Fibroblast of skin of back (primary cell): ENCODE measurements at regions not wholly inside any gene's neighbourhood (a gene's known extent, or its start where the extent isn't known, plus 50 kb on each side); places are given as distances from the start of the nearest gene placed in this dataset.
"Not testable (repeated sequence)": the region's sequence is repeated elsewhere in the genome, so short reads cannot be mapped to it uniquely, and the experiment has no call there.

Experiments
- DNase-seq: peaks from one replicate; pipeline ENCODE4 v3.0.0-alpha.2; 2013

GRCh38 chr16:88230967-88231615, 151.7 kb upstream of the ZNF469 start:
- DNase-seq = not testable (repeated sequence)

GRCh38 chr16:88231839-88232238, 150.9 kb upstream of the ZNF469 start:
- not testable (repeated sequence) for DNase-seq

- not testable (repeated sequence) for DNase-seq
These were observed 150.1 kb upstream of the ZNF469 start for GRCh38 chr16:88232401-88233258.

- not testable (repeated sequence) for DNase-seq
These were observed 148.9 kb upstream of the ZNF469 start for GRCh38 chr16:88233621-88234420.

- DNase-seq = not testable (repeated sequence)
These were observed 148.1 kb upstream of the ZNF469 start for GRCh38 chr16:88234421-88235271.

- not testable (repeated sequence) for DNase-seq
These were observed 147.1 kb upstream of the ZNF469 start for GRCh38 chr16:88235691-88236090.

DNA sequence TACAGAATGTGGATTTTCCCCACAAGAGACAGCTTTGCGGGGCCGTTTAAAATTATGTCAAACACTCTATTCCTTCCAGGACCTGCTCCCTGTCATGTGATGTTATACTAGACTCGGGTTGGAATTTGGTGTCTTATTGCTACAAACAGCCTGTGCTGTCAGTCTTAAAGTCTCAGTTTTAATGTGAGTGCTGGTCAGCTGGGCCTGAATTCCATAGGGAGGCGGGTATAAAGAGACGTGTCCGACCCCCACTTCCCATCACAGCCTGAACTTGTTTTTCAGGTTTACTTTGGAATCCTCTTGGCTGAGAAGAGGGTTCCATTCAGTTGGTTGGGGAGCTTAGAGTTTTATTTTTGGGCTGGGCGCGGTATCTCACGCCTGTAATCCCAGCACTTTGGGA, 146.5 kb upstream of the ZNF469 start:
- DNase-seq = peak; percentile 44

- DNase-seq = not testable (repeated sequence)
These were observed 145.4 kb upstream of the ZNF469 start for GRCh38 chr16:88237314-88237713.

DNA sequence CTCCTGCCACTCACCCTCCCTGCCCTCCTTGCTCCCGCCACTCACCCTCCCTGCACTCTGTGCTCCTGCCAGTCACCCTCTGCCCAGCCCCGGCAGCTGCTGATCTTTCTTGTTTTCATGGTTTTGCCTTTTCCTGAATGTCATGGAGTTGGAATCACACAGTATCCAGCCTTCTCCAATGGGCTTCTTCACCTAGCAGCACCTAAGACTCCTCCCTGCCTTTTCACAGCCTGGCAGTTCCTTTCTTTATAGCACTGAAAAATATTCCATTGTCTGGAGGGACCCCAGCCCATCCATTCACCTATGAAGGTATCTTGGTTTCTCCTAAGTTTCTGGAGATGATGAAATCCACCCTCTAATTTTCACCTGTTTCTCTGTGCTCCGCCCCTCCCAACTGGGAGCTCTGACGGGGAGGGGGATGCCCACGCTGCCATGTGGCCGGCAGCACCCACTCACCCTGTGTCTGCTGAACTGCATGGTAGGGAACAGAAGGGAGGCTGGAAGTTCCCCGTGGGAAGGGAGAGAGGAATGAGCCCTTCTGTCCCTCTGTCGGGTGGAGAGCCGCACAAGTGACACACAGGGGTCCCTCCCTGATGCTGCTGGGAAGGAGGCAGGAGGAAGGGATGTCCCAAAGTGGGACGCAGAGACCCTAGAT, 144.9 kb upstream of the ZNF469 start:
- DNase-seq = not testable (repeated sequence)

DNA sequence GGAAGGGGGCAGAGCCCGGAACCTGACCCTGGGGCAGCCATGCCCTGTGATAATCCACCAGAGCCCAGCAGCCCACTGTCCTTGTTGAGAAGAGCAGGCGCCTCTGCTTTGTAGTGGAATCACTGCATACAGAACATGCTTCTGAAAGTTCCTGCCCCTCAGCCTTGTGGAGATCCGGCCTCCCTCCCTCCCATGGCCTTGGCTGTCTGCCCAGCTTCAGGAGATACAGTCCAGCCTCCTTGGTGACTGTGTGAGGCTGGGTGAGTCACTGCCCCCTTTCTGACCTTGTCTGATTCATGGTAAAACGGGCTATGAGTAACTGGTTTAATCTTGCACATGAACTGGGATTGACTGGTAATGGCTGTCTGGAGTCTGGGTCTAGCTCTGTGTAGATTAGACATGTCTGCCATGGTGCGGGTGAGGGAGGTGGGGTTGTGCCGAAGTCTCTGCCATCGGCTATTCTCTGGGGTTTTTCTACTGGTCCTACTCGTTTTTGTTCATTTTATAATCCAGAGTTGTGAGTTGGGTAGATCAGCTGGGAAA, 144.0 kb upstream of the ZNF469 start:
- peak; percentile 99 for DNase-seq

DNA sequence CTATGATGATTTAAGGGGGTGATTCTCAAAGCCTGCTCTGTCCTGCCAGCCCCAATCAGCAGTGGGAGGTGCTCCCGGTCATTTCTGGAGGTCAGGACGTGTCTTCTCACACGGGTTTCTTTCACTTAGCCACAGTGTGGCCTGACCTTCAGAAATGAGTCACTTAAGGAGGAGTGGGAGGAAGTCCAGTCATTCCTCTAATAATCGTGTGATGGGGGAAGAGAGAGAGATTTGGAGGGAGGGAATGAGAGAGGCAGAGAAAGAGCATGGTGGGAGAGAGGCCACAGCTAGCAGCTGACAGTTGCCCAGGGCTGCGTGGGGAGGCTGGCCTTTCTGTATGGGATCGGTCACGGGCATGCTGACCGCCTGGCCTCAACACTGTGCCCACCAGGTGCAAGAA, 142.6 kb upstream of the ZNF469 start:
- peak; percentile 93 for DNase-seq

- not testable (repeated sequence) for DNase-seq
These were observed 142.0 kb upstream of the ZNF469 start for GRCh38 chr16:88240776-88241175.

- not testable (repeated sequence) for DNase-seq
These were observed 141.1 kb upstream of the ZNF469 start for GRCh38 chr16:88241404-88242311.

DNA sequence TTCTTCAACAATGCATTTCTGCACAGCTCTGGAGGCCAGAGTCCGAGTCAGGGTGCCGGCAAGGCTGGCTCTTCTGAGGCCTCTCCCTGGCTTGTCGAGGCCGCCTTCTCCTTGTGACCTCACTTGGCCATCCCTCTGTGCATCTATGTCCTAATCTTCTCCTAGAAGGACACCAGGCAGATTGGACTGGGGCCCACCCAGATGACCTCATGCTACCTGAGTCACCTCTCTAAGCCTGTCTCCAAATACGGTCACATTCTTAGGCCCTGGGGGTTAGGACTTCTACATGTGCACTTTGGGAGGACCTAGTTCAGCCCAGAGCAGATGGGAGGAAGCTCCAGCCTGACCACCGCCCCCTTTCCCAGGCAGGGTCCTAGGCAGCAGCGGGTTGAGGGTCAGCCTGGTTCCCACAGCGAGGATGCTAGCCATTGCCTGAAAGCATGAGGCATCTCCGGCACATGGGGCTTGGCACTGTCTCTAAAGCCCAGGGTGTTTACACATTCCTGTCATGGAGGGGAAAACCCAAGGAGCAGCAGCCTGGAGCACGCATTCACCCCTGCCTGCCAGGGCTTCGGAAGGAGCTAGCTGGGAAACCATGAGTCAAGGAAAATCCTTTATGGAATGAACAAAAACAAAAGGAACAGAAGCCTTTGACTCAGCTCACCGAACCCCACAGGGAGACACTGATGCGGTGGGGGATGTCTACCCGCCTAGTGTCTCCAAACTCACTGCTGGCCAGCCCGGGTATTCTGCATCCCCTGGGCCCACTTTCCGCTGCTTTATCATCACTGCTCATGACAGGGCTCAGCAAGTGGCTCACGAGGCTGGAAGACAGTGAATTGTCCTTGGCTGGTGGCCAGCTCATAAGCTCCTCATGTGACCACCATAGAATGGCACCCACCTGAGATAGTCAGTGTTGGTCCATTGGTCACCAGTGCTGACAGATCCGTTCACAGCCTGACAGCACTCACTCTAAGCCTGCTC, 140.2 kb upstream of the ZNF469 start:
- DNase-seq = peak; percentile 96

- DNase-seq = not testable (repeated sequence)
These were observed 138.8 kb upstream of the ZNF469 start for GRCh38 chr16:88243921-88244320.

- peak; percentile 99 for DNase-seq
These were observed 137.3 kb upstream of the ZNF469 start for GRCh38 chr16:88245241-88246081.

DNA sequence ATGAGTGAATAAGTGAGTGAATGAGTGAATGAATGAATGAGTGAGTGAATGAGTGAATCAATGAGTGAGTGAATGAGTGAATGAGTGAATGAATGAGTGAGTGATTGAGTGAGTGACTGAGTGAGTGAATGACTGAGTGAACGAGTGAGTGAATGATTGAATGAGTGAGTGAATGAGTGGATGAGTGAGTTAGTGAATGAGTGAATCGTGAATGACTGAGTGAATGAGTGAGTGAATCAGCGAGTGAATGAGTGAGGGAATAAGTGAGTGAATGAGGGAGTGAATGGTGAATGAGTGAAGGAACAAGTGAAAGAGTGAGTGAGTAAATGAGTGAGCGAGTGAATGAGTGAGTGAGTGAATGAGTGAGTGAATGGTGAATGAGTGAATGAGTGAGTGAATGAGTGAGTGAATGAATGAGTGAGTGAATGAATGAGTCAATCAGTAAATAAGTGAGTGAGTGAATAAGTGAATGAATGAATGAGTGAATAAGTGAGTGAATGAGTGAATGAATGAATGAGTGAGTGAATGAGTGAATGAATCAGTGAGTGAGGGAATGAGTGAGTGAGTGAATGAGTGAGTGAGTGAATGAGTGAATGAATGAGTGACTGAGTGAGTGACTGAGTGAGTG, 135.7 kb upstream of the ZNF469 start:
- DNase-seq = not testable (repeated sequence)
